ENCODE measurements at regions not wholly inside any gene's neighbourhood (a gene's known extent, or its start where the extent isn't known, plus 50 kb on each side); places are given as distances from the start of the nearest gene placed in this dataset.

DNA sequence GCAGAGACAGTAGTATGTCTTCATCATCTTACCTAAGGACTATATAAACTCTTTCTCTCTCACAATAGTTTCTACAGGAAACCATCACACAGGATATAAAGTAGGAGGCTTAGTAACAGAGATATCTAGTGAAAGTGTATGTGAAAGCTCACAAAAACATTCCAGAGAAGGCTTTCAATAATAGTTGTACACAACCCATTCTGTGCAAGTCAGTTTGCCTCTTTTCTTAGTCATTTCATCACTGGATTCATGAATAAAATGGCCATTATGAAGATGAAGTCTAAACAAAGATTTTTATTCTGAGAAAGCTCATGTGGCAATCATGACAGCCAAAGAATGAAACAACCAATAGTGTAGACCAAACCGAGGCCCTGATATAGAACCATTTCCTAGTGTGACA, 178.8 kb downstream of the GNAT3 start:
- intact Hi-C loops (cut with DNase I; ENCODE audit: low total_unique reads): no loop called here
- no peak overlapping the region for H3K4me3 ChIP-seq
- DNase-seq (no peak), ATAC-seq (no peak)
- TF ChIP-seq, protein P1, sequence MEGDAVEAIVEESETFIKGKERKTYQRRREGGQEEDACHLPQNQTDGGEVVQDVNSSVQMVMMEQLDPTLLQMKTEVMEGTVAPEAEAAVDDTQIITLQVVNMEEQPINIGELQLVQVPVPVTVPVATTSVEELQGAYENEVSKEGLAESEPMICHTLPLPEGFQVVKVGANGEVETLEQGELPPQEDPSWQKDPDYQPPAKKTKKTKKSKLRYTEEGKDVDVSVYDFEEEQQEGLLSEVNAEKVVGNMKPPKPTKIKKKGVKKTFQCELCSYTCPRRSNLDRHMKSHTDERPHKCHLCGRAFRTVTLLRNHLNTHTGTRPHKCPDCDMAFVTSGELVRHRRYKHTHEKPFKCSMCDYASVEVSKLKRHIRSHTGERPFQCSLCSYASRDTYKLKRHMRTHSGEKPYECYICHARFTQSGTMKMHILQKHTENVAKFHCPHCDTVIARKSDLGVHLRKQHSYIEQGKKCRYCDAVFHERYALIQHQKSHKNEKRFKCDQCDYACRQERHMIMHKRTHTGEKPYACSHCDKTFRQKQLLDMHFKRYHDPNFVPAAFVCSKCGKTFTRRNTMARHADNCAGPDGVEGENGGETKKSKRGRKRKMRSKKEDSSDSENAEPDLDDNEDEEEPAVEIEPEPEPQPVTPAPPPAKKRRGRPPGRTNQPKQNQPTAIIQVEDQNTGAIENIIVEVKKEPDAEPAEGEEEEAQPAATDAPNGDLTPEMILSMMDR (IDR thresholded peaks at IDR 0.05 in 4 of 5, conservative IDR thresholded peaks at IDR 0.05 in 1 of 5): no peak
- no peak for TF ChIP-seq POLR2A (IDR thresholded peaks at IDR 0.05)
- no peaks in the 10 kb centered on the region for H3K9me3 ChIP-seq
- no peaks in the 10 kb centered on the region for H3K27me3 ChIP-seq
- H3K27ac ChIP-seq: no peak overlapping the region
- in situ Hi-C loops (cut with MboI; ENCODE audit: low sequenced_read_pairs in 4 of 4): no loop called here
- H3K4me1 ChIP-seq: peaks cover 8 to 11% of the 10 kb centered on the region in 2 donors
- H3K36me3 ChIP-seq: no peaks in the 10 kb centered on the region

DNA sequence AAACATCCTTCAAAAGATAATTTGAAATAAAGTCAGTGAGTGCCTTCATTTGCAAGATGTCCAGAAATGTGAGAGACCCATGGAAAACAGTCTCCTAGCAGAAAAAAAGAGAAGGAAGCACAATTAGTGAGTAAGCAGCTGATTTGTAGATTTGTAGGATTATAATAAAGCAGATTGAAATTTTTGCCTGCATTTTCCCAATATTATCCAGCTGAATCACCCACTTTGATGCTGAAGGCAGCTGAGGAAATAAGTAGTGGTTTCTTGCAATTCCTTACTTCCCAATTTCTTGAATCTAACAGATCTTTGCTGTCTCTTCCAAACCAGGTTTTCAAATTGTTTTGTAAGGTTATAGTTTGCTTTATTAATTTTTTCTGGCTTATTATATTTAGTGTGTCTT, 181.4 kb downstream of the GNAT3 start:
- Histone ChIP-seq H3K4me3 (no peak overlapping the region), H3K27ac (no peak overlapping the region), H3K4me1 (peaks cover 2 to 11% of the 10 kb centered on the region in 2 donors), H3K27me3 (no peaks in the 10 kb centered on the region), H3K36me3 (no peaks in the 10 kb centered on the region), H3K9me3 (no peaks in the 10 kb centered on the region)
- in situ Hi-C loops (cut with MboI; ENCODE audit: low sequenced_read_pairs in 4 of 4) (no loop called here), intact Hi-C loops (cut with DNase I; ENCODE audit: low total_unique reads) (no loop called here)
- ATAC-seq (no peak), DNase-seq (no peak)
- TF ChIP-seq, protein P1 (IDR thresholded peaks at IDR 0.05 in 4 of 5, conservative IDR thresholded peaks at IDR 0.05 in 1 of 5): no peak
- no peak for TF ChIP-seq POLR2A (IDR thresholded peaks at IDR 0.05)

GRCh38 chr7:80324032-80324431, 187.8 kb downstream of the GNAT3 start:
- no peaks in the 10 kb centered on the region for H3K36me3 ChIP-seq
- in situ Hi-C loops (cut with MboI; ENCODE audit: low sequenced_read_pairs in 4 of 4) (no loop called here), intact Hi-C loops (cut with DNase I; ENCODE audit: low total_unique reads) (no loop called here)
- DNase-seq: no peak
- no peak overlapping the region for H3K27ac ChIP-seq
- no peaks in the 10 kb centered on the region for H3K27me3 ChIP-seq
- ATAC-seq: no peak
- H3K4me3 ChIP-seq: no peak overlapping the region
- no peaks in the 10 kb centered on the region for H3K9me3 ChIP-seq
- TF ChIP-seq, protein P1 (IDR thresholded peaks at IDR 0.05 in 4 of 5, conservative IDR thresholded peaks at IDR 0.05 in 1 of 5): no peak
- no peak for TF ChIP-seq POLR2A (IDR thresholded peaks at IDR 0.05)
- no peaks in the 10 kb centered on the region for H3K4me1 ChIP-seq

DNA sequence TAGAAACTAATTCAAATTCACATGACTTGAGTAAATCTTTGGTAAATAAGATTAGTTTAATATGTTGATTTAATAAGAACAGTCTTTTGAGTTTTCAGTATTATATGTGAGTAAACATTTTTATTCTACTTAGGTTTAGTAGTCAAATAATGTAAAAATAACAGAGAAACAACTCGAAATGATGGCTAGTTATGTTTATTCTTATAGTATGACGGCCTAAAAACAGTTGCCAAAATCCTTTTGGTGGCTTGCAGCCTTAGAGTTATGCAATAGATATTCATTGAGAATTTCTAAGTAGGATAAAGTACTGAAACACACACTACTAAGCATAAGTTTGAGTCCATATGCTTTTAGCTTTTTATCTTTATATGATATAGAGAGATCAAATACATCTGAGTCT, 184.8 kb downstream of the GNAI1 start:
- H3K9me3 ChIP-seq: no peaks in the 10 kb centered on the region
- H3K27ac ChIP-seq: no peak overlapping the region
- no peaks in the 10 kb centered on the region for H3K27me3 ChIP-seq
- TF ChIP-seq, protein P1 (IDR thresholded peaks at IDR 0.05 in 4 of 5, conservative IDR thresholded peaks at IDR 0.05 in 1 of 5): no peak
- no peak for TF ChIP-seq POLR2A (IDR thresholded peaks at IDR 0.05)
- in situ Hi-C loops (cut with MboI; ENCODE audit: low sequenced_read_pairs in 4 of 4) (no loop called here), intact Hi-C loops (cut with DNase I; ENCODE audit: low total_unique reads) (no loop called here)
- H3K4me1 ChIP-seq: no peaks in the 10 kb centered on the region
- DNase-seq (no peak), ATAC-seq (no peak)
- no peaks in the 10 kb centered on the region for H3K36me3 ChIP-seq
- no peak overlapping the region for H3K4me3 ChIP-seq

- no peaks in the 10 kb centered on the region for H3K27me3 ChIP-seq
- in situ Hi-C loops (cut with MboI; ENCODE audit: low sequenced_read_pairs in 4 of 4): no loop called here
- intact Hi-C loops (cut with DNase I; ENCODE audit: low total_unique reads): no loop called here
Observed at GRCh38 chr7:80318081-80318480, 183.4 kb downstream of the GNAI1 start.

More at GRCh38 chr7:80318081-80318480, 183.4 kb downstream of the GNAI1 start:
- H3K4me1 ChIP-seq: no peaks in the 10 kb centered on the region
- H3K4me3 ChIP-seq: no peak overlapping the region
- no peak for ATAC-seq
- no peak for DNase-seq
- H3K27ac ChIP-seq: no peak overlapping the region
- H3K9me3 ChIP-seq: no peaks in the 10 kb centered on the region
- no peaks in the 10 kb centered on the region for H3K36me3 ChIP-seq
- no peak for TF ChIP-seq POLR2A (IDR thresholded peaks at IDR 0.05)
- TF ChIP-seq, protein P1 (IDR thresholded peaks at IDR 0.05 in 4 of 5, conservative IDR thresholded peaks at IDR 0.05 in 1 of 5): no peak

All from gastrocnemius medialis (tissue), 4 donors.